ENCODE measurements at regions not wholly inside any gene's neighbourhood (a gene's known extent, or its start where the extent isn't known, plus 50 kb on each side); places are given as distances from the start of the nearest gene placed in this dataset.

DNA sequence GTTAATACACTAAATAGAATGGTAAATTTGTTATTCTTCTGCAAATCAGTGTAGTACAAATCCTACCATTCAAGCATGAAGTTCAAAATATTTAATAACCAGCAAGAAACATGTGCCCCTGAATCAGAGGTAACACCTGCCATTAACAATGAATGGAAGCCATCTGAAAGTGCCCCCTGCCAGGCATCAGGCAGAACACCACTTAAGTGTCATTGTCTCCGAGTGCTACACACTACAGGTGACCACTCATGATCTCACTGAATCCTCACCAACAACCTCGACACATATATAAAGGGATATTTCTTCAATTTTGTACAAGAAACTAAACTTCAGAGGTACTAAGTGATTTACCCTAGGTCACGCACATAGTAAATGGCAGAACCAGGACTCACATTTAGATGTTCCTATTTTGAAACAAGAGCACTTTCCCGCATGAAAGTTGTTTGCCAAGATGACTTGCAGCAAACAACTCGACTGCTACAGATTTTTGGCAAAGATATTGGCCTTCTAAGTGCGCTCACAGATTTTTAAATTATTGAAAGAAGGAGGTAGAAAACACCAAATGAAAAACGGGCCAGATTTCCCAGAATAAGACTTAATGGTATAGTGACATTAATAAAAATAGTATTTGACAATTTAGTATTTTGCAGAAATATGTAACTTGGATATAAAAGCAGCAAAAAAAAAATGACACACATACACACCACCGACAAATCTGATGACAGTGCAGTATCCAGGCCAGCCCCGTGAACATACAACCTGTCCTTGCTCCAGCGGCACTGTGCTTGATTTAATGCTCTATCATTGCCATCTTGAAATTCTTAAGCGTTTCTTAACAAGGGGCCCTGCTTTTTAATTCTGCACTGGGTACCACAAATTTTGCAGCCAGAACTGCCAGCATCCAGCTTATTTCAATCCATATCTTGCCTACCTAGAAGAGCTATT, 274.5 kb downstream of the ALDH8A1 start:
- TF ChIP-seq, protein P1, sequence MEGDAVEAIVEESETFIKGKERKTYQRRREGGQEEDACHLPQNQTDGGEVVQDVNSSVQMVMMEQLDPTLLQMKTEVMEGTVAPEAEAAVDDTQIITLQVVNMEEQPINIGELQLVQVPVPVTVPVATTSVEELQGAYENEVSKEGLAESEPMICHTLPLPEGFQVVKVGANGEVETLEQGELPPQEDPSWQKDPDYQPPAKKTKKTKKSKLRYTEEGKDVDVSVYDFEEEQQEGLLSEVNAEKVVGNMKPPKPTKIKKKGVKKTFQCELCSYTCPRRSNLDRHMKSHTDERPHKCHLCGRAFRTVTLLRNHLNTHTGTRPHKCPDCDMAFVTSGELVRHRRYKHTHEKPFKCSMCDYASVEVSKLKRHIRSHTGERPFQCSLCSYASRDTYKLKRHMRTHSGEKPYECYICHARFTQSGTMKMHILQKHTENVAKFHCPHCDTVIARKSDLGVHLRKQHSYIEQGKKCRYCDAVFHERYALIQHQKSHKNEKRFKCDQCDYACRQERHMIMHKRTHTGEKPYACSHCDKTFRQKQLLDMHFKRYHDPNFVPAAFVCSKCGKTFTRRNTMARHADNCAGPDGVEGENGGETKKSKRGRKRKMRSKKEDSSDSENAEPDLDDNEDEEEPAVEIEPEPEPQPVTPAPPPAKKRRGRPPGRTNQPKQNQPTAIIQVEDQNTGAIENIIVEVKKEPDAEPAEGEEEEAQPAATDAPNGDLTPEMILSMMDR (conservative IDR thresholded peaks at IDR 0.05; ENCODE audit: low read length), result no peak
- TF ChIP-seq EZH2phosphoT487 (IDR thresholded peaks at IDR 0.05; ENCODE audit: borderline replicate concordance), result no peak
- H3K9me3 ChIP-seq (ENCODE audit: insufficient read depth, low read depth, low read length), result no peaks in the 10 kb centered on the region
- H3K4me2 ChIP-seq (ENCODE audit: low read depth, low read length, poor library complexity, severe bottlenecking), result no peak overlapping the region
- no peaks in the 10 kb centered on the region for H3K79me2 ChIP-seq (ENCODE audit: insufficient read depth, low read length)
- no peak overlapping the region for H2AFZ ChIP-seq (ENCODE audit: low read length)
- no peaks in the 10 kb centered on the region for H3K27me3 ChIP-seq (ENCODE audit: insufficient read depth, low read length, poor library complexity, severe bottlenecking)
- no peaks in the 10 kb centered on the region for H3K36me3 ChIP-seq (ENCODE audit: insufficient read depth, low read length)
- no peak overlapping the region for H3K9ac ChIP-seq (ENCODE audit: low read depth, low read length, poor library complexity, severe bottlenecking)
- no peaks in the 10 kb centered on the region for H3K9me2 ChIP-seq (replicated peaks; ENCODE audit: low read depth, low read length)
- no peak overlapping the region for H3K4me3 ChIP-seq (ENCODE audit: low read length, poor library complexity, severe bottlenecking)
- H4K20me1 ChIP-seq (ENCODE audit: insufficient read depth, low read length, poor library complexity, severe bottlenecking), result no peaks in the 10 kb centered on the region
- no peaks in the 10 kb centered on the region for H3K4me1 ChIP-seq (ENCODE audit: insufficient read depth, low read length, poor library complexity, severe bottlenecking)
- no peaks in the 10 kb centered on the region for H3F3A ChIP-seq (ENCODE audit: low read depth)

DNA sequence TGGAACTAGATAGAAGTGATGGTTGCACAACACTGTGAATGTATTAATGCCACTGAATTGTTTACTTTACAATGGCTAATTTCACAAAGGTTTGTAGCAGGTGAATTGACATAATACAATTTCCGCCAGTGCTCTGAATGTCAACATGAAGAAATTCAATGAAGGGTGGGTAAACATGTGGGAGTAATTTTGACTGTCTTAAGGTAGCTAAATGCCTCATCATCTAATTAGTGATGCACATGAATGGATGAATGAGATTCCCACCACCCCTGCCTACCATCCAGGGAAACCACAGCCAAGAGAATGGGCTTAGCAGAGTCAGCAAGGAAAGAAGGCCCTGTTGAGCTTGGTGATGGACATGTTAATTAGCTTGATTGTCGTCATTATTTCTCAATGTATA, 275.3 kb downstream of the ALDH8A1 start:
- Histone ChIP-seq H3K79me2 (ENCODE audit: insufficient read depth, low read length) (no peaks in the 10 kb centered on the region), H3K4me1 (ENCODE audit: insufficient read depth, low read length, poor library complexity, severe bottlenecking) (no peaks in the 10 kb centered on the region)
- TF ChIP-seq, protein P1 (conservative IDR thresholded peaks at IDR 0.05; ENCODE audit: low read length), result no peak
- no peak for TF ChIP-seq EZH2phosphoT487 (IDR thresholded peaks at IDR 0.05; ENCODE audit: borderline replicate concordance)

DNA sequence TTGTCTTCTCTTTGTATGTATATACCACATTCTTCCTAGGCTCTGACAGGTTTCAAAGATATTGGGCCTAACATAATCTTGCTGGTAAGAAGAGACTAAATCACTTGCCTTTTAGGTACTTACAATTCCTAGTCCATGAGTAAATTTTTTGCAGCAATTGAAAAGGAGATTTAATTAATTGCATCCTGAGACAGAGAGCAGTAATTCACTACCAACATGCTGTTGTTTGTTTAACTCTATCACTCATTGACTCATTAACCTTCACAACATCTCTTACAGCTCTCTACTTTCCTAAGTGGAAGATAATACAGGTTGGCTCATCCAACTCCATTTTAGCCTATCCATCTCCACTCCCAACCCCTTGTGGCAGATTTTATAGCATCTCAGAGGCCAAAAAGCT, 280.4 kb downstream of the ALDH8A1 start:
- Histone ChIP-seq H3K36me3 (ENCODE audit: insufficient read depth, low read length) (no peaks in the 10 kb centered on the region), H2AFZ (ENCODE audit: low read length) (no peak overlapping the region), H3K4me3 (ENCODE audit: low read length, poor library complexity, severe bottlenecking) (no peak overlapping the region), H3F3A (ENCODE audit: low read depth) (no peaks in the 10 kb centered on the region), H3K9me3 (ENCODE audit: insufficient read depth, low read depth, low read length) (no peaks in the 10 kb centered on the region), H3K79me2 (ENCODE audit: insufficient read depth, low read length) (no peaks in the 10 kb centered on the region), H3K9me2 (replicated peaks; ENCODE audit: low read depth, low read length) (no peaks in the 10 kb centered on the region), H3K4me2 (ENCODE audit: low read depth, low read length, poor library complexity, severe bottlenecking) (no peak overlapping the region), H3K27me3 (ENCODE audit: insufficient read depth, low read length, poor library complexity, severe bottlenecking) (no peaks in the 10 kb centered on the region), H3K4me1 (ENCODE audit: insufficient read depth, low read length, poor library complexity, severe bottlenecking) (no peaks in the 10 kb centered on the region), H3K9ac (ENCODE audit: low read depth, low read length, poor library complexity, severe bottlenecking) (no peak overlapping the region), H4K20me1 (ENCODE audit: insufficient read depth, low read length, poor library complexity, severe bottlenecking) (no peaks in the 10 kb centered on the region)
- TF ChIP-seq, protein P1 (conservative IDR thresholded peaks at IDR 0.05; ENCODE audit: low read length), result no peak
- no peak for TF ChIP-seq EZH2phosphoT487 (IDR thresholded peaks at IDR 0.05; ENCODE audit: borderline replicate concordance)

More for the DNA sequence above, 275.3 kb downstream of the ALDH8A1 start:
- H3K36me3 ChIP-seq (ENCODE audit: insufficient read depth, low read length), result no peaks in the 10 kb centered on the region
- no peaks in the 10 kb centered on the region for H3K9me2 ChIP-seq (replicated peaks; ENCODE audit: low read depth, low read length)
- no peak overlapping the region for H3K4me2 ChIP-seq (ENCODE audit: low read depth, low read length, poor library complexity, severe bottlenecking)
- no peaks in the 10 kb centered on the region for H3K9me3 ChIP-seq (ENCODE audit: insufficient read depth, low read depth, low read length)
- no peak overlapping the region for H2AFZ ChIP-seq (ENCODE audit: low read length)
- no peak overlapping the region for H3K9ac ChIP-seq (ENCODE audit: low read depth, low read length, poor library complexity, severe bottlenecking)
- H3F3A ChIP-seq (ENCODE audit: low read depth), result no peaks in the 10 kb centered on the region
- H4K20me1 ChIP-seq (ENCODE audit: insufficient read depth, low read length, poor library complexity, severe bottlenecking), result no peaks in the 10 kb centered on the region
- H3K27me3 ChIP-seq (ENCODE audit: insufficient read depth, low read length, poor library complexity, severe bottlenecking), result no peaks in the 10 kb centered on the region
- no peak overlapping the region for H3K4me3 ChIP-seq (ENCODE audit: low read length, poor library complexity, severe bottlenecking)

Measured in Loucy (cell line).